ENCODE measurements at regions not wholly inside any gene's neighbourhood (a gene's known extent, or its start where the extent isn't known, plus 50 kb on each side); places are given as distances from the start of the nearest gene placed in this dataset.
A peak's percentile ranks its signal among the peaks of the same experiment; 100 is the strongest.

GRCh38 chr12:45561488-45561887 is 168.0 kb upstream of the ARID2 start:
- Histone ChIP-seq H3K27me3 (ENCODE audit: control insufficient read depth in 2 of 2, insufficient read depth in 1 of 2, low read length in 1 of 2) (no peaks in the 10 kb centered on the region), H3K4me3 (ENCODE audit: low read length in 2 of 2) (no peak overlapping the region), H3K36me3 (ENCODE audit: control insufficient read depth in 2 of 2, insufficient read depth in 2 of 2, low read length in 1 of 2) (no peaks in the 10 kb centered on the region), H3K9me3 (ENCODE audit: control insufficient read depth in 2 of 2, insufficient read depth in 1 of 2, low read length in 1 of 2) (no peaks in the 10 kb centered on the region), H3K27ac (ENCODE audit: low read depth in 1 of 2, low read length in 1 of 2) (no peak overlapping the region), H3K4me1 (ENCODE audit: control insufficient read depth in 2 of 2, insufficient read depth in 2 of 2, low read length in 2 of 2) (no peaks in the 10 kb centered on the region)
- no peak for DNase-seq (ENCODE audit: low read depth in 6 of 9, low spot score in 9 of 9)
- 96% methylated on average over 4 of the region's 4 CpGs for WGBS

GRCh38 chr12:45565590-45565989 is 163.9 kb upstream of the ARID2 start:
- H3K4me3 ChIP-seq (ENCODE audit: low read length in 2 of 2): no peak overlapping the region
- no peak for DNase-seq (ENCODE audit: low read depth in 6 of 9, low spot score in 9 of 9)
- no peaks in the 10 kb centered on the region for H3K36me3 ChIP-seq (ENCODE audit: control insufficient read depth in 2 of 2, insufficient read depth in 2 of 2, low read length in 1 of 2)
- H3K9me3 ChIP-seq (ENCODE audit: control insufficient read depth in 2 of 2, insufficient read depth in 1 of 2, low read length in 1 of 2): no peaks in the 10 kb centered on the region
- no peak overlapping the region for H3K27ac ChIP-seq (ENCODE audit: low read depth in 1 of 2, low read length in 1 of 2)
- H3K27me3 ChIP-seq (ENCODE audit: control insufficient read depth in 2 of 2, insufficient read depth in 1 of 2, low read length in 1 of 2): no peaks in the 10 kb centered on the region
- H3K4me1 ChIP-seq (ENCODE audit: control insufficient read depth in 2 of 2, insufficient read depth in 2 of 2, low read length in 2 of 2): peaks cover 0 to 4% of the 10 kb centered on the region in 2 donors

GRCh38 chr12:45566257-45566656 is 163.2 kb upstream of the ARID2 start:
- Histone ChIP-seq H3K9me3 (ENCODE audit: control insufficient read depth in 2 of 2, insufficient read depth in 1 of 2, low read length in 1 of 2) (no peaks in the 10 kb centered on the region), H3K27me3 (ENCODE audit: control insufficient read depth in 2 of 2, insufficient read depth in 1 of 2, low read length in 1 of 2) (no peaks in the 10 kb centered on the region), H3K4me3 (ENCODE audit: low read length in 2 of 2) (no peak overlapping the region), H3K4me1 (ENCODE audit: control insufficient read depth in 2 of 2, insufficient read depth in 2 of 2, low read length in 2 of 2) (peaks cover 0 to 4% of the 10 kb centered on the region in 2 donors), H3K27ac (ENCODE audit: low read depth in 1 of 2, low read length in 1 of 2) (no peak overlapping the region), H3K36me3 (ENCODE audit: control insufficient read depth in 2 of 2, insufficient read depth in 2 of 2, low read length in 1 of 2) (no peaks in the 10 kb centered on the region)
- DNase-seq (ENCODE audit: low read depth in 6 of 9, low spot score in 9 of 9): no peak
- 98% methylated on average over 2 of the region's 2 CpGs for WGBS

GRCh38 chr12:45568808-45569207 is 160.7 kb upstream of the ARID2 start:
- 39% methylated on average over 4 of the region's 4 CpGs for WGBS
- DNase-seq (ENCODE audit: low read depth in 6 of 9, low spot score in 9 of 9): no peak
- H3K9me3 ChIP-seq (ENCODE audit: control insufficient read depth in 2 of 2, insufficient read depth in 1 of 2, low read length in 1 of 2): no peaks in the 10 kb centered on the region
- no peak overlapping the region for H3K4me3 ChIP-seq (ENCODE audit: low read length in 2 of 2)
- H3K36me3 ChIP-seq (ENCODE audit: control insufficient read depth in 2 of 2, insufficient read depth in 2 of 2, low read length in 1 of 2): no peaks in the 10 kb centered on the region
- no peaks in the 10 kb centered on the region for H3K27me3 ChIP-seq (ENCODE audit: control insufficient read depth in 2 of 2, insufficient read depth in 1 of 2, low read length in 1 of 2)
- no peak overlapping the region for H3K27ac ChIP-seq (ENCODE audit: low read depth in 1 of 2, low read length in 1 of 2)
- H3K4me1 ChIP-seq (ENCODE audit: control insufficient read depth in 2 of 2, insufficient read depth in 2 of 2, low read length in 2 of 2): peaks cover 0 to 4% of the 10 kb centered on the region in 2 donors

- H3K9me3 ChIP-seq (ENCODE audit: control insufficient read depth in 2 of 2, insufficient read depth in 1 of 2, low read length in 1 of 2): no peaks in the 10 kb centered on the region
- WGBS: 97% methylated on average over 1 of the region's 1 CpG
- no peaks in the 10 kb centered on the region for H3K27me3 ChIP-seq (ENCODE audit: control insufficient read depth in 2 of 2, insufficient read depth in 1 of 2, low read length in 1 of 2)
Observed at GRCh38 chr12:45570501-45570900, 159.0 kb upstream of the ARID2 start.

GRCh38 chr12:45572114-45572513 is 157.4 kb upstream of the ARID2 start:
- Histone ChIP-seq H3K27ac (ENCODE audit: low read depth in 1 of 2, low read length in 1 of 2) (no peak overlapping the region), H3K4me1 (ENCODE audit: control insufficient read depth in 2 of 2, insufficient read depth in 2 of 2, low read length in 2 of 2) (peaks cover 0 to 12% of the 10 kb centered on the region in 2 donors), H3K9me3 (ENCODE audit: control insufficient read depth in 2 of 2, insufficient read depth in 1 of 2, low read length in 1 of 2) (peaks cover 0 to 4% of the 10 kb centered on the region in 2 donors), H3K27me3 (ENCODE audit: control insufficient read depth in 2 of 2, insufficient read depth in 1 of 2, low read length in 1 of 2) (no peaks in the 10 kb centered on the region), H3K4me3 (ENCODE audit: low read length in 2 of 2) (no peak overlapping the region), H3K36me3 (ENCODE audit: control insufficient read depth in 2 of 2, insufficient read depth in 2 of 2, low read length in 1 of 2) (no peaks in the 10 kb centered on the region)
- DNase-seq (ENCODE audit: low read depth in 6 of 9, low spot score in 9 of 9): no peak
- WGBS: 97% methylated on average over 1 of the region's 1 CpG

More at GRCh38 chr12:45570501-45570900, 159.0 kb upstream of the ARID2 start:
- H3K4me1 ChIP-seq (ENCODE audit: control insufficient read depth in 2 of 2, insufficient read depth in 2 of 2, low read length in 2 of 2): peaks cover 0 to 6% of the 10 kb centered on the region in 2 donors
- no peak for DNase-seq (ENCODE audit: low read depth in 6 of 9, low spot score in 9 of 9)
- no peak overlapping the region for H3K4me3 ChIP-seq (ENCODE audit: low read length in 2 of 2)
- no peak overlapping the region for H3K27ac ChIP-seq (ENCODE audit: low read depth in 1 of 2, low read length in 1 of 2)
- H3K36me3 ChIP-seq (ENCODE audit: control insufficient read depth in 2 of 2, insufficient read depth in 2 of 2, low read length in 1 of 2): no peaks in the 10 kb centered on the region

GRCh38 chr12:45575417-45575816 is 154.1 kb upstream of the ARID2 start:
- DNase-seq (ENCODE audit: low read depth in 6 of 9, low spot score in 9 of 9): no peak
- no peak overlapping the region for H3K27ac ChIP-seq (ENCODE audit: low read depth in 1 of 2, low read length in 1 of 2)
- H3K27me3 ChIP-seq (ENCODE audit: control insufficient read depth in 2 of 2, insufficient read depth in 1 of 2, low read length in 1 of 2): no peaks in the 10 kb centered on the region
- no peak overlapping the region for H3K4me3 ChIP-seq (ENCODE audit: low read length in 2 of 2)
- no peaks in the 10 kb centered on the region for H3K36me3 ChIP-seq (ENCODE audit: control insufficient read depth in 2 of 2, insufficient read depth in 2 of 2, low read length in 1 of 2)
- H3K4me1 ChIP-seq (ENCODE audit: control insufficient read depth in 2 of 2, insufficient read depth in 2 of 2, low read length in 2 of 2): peaks cover 0 to 8% of the 10 kb centered on the region in 2 donors
- H3K9me3 ChIP-seq (ENCODE audit: control insufficient read depth in 2 of 2, insufficient read depth in 1 of 2, low read length in 1 of 2): peaks cover 0 to 4% of the 10 kb centered on the region in 2 donors

GRCh38 chr12:45575823-45576475 is 153.6 kb upstream of the ARID2 start:
- WGBS: 38% methylated on average over 7 of the region's 7 CpGs
- H3K4me3 ChIP-seq (ENCODE audit: low read length in 2 of 2): no peak overlapping the region
- H3K27ac ChIP-seq (ENCODE audit: low read depth in 1 of 2, low read length in 1 of 2): peak overlapping the region in 1 of 2 donors; percentile 45
- peaks cover 0 to 8% of the 10 kb centered on the region in 2 donors for H3K4me1 ChIP-seq (ENCODE audit: control insufficient read depth in 2 of 2, insufficient read depth in 2 of 2, low read length in 2 of 2)
- H3K36me3 ChIP-seq (ENCODE audit: control insufficient read depth in 2 of 2, insufficient read depth in 2 of 2, low read length in 1 of 2): no peaks in the 10 kb centered on the region
- peaks cover 0 to 4% of the 10 kb centered on the region in 2 donors for H3K9me3 ChIP-seq (ENCODE audit: control insufficient read depth in 2 of 2, insufficient read depth in 1 of 2, low read length in 1 of 2)
- H3K27me3 ChIP-seq (ENCODE audit: control insufficient read depth in 2 of 2, insufficient read depth in 1 of 2, low read length in 1 of 2): no peaks in the 10 kb centered on the region
- peak in 6 of 9 donors; percentile 12 to 57 (median 20) for DNase-seq (ENCODE audit: low read depth in 6 of 9, low spot score in 9 of 9)

- Histone ChIP-seq H3K9me3 (ENCODE audit: control insufficient read depth in 2 of 2, insufficient read depth in 1 of 2, low read length in 1 of 2) (peaks cover 0 to 4% of the 10 kb centered on the region in 2 donors), H3K27ac (ENCODE audit: low read depth in 1 of 2, low read length in 1 of 2) (no peak overlapping the region), H3K27me3 (ENCODE audit: control insufficient read depth in 2 of 2, insufficient read depth in 1 of 2, low read length in 1 of 2) (no peaks in the 10 kb centered on the region), H3K4me3 (ENCODE audit: low read length in 2 of 2) (no peak overlapping the region), H3K36me3 (ENCODE audit: control insufficient read depth in 2 of 2, insufficient read depth in 2 of 2, low read length in 1 of 2) (no peaks in the 10 kb centered on the region), H3K4me1 (ENCODE audit: control insufficient read depth in 2 of 2, insufficient read depth in 2 of 2, low read length in 2 of 2) (peaks cover 0 to 8% of the 10 kb centered on the region in 2 donors)
- 98% methylated on average over 3 of the region's 3 CpGs for whole genome bisulfite sequencing
- no peak for DNase-seq (ENCODE audit: low read depth in 6 of 9, low spot score in 9 of 9)
Observed at GRCh38 chr12:45577844-45578399, 151.6 kb upstream of the ARID2 start.

Data from thymus (tissue), 11 donors.